HPDE6-E6E7 (cell line): ENCODE measurements at regions not wholly inside any gene's neighbourhood (a gene's known extent, or its start where the extent isn't known, plus 50 kb on each side); places are given as distances from the start of the nearest gene placed in this dataset.
"Not testable (repeated sequence)": the region's sequence is repeated elsewhere in the genome, so short reads cannot be mapped to it uniquely, and the experiment has no call there.

Experiments used
- DNase-seq: peaks from one replicate; pipeline ENCODE4 v3.0.0; 2011; ENCODE audit warnings: missing footprints; ENCODE audit errors: extremely low spot score

- no peak for DNase-seq
Measured at GRCh38 chr10:50999163-50999562, 75.1 kb upstream of the PRKG1 start.

GRCh38 chr10:51000164-51000563, 74.1 kb upstream of the PRKG1 start:
- no peak for DNase-seq

GRCh38 chr10:51000976-51001375, 73.3 kb upstream of the PRKG1 start:
- no peak for DNase-seq

- DNase-seq = no peak
Measured at GRCh38 chr10:51001587-51001986, 72.7 kb upstream of the PRKG1 start.

- no peak for DNase-seq
Measured at GRCh38 chr10:51002469-51002868, 71.8 kb upstream of the PRKG1 start.

- DNase-seq = no peak
Measured at GRCh38 chr10:51004776-51005175, 69.5 kb upstream of the PRKG1 start.

- DNase-seq = no peak
Measured at GRCh38 chr10:51005551-51005950, 68.7 kb upstream of the PRKG1 start.

GRCh38 chr10:51006686-51007085, 67.6 kb upstream of the PRKG1 start:
- no peak for DNase-seq

GRCh38 chr10:51007781-51008180, 66.5 kb upstream of the PRKG1 start:
- no peak for DNase-seq

- no peak for DNase-seq
Measured at GRCh38 chr10:51008346-51008745, 65.9 kb upstream of the PRKG1 start.

- DNase-seq = no peak
Measured at GRCh38 chr10:51010977-51011376, 63.3 kb upstream of the PRKG1 start.

- no peak for DNase-seq
Measured at GRCh38 chr10:51012073-51012472, 62.2 kb upstream of the PRKG1 start.

- DNase-seq = no peak
Measured at GRCh38 chr10:51014680-51015389, 59.5 kb upstream of the PRKG1 start.

- DNase-seq = not testable (repeated sequence)
Measured at GRCh38 chr10:51015390-51015754, 58.9 kb upstream of the PRKG1 start.

GRCh38 chr10:51020200-51020599, 54.1 kb upstream of the PRKG1 start:
- DNase-seq = no peak

GRCh38 chr10:51022933-51023585, 51.2 kb upstream of the PRKG1 start:
- no peak for DNase-seq

GRCh38 chr10:51023636-51024035, 50.7 kb upstream of the PRKG1 start:
- DNase-seq = no peak
